OCI-LY7 (cell line): ENCODE measurements at regions not wholly inside any gene's neighbourhood (a gene's known extent, or its start where the extent isn't known, plus 50 kb on each side); places are given as distances from the start of the nearest gene placed in this dataset.

ENCODE experiments used
- BruUV-seq: library from RNA; stranded (reverse); fragments of 400-500 nt; replicated peaks from 2 replicates; lab custom pipeline; 2021; lab: Mats Ljungman, UMichigan
- CTCF ChIA-PET: fragments of 300-600 bp; sonication (Branson Sonifier 250); formaldehyde crosslinking; loops from one replicate; lab custom pipeline; 2022; ENCODE audit warnings: antibody characterized with exemption; ENCODE audit not compliant: unreplicated experiment; lab: Charles Lee
- POLR2A ChIA-PET: fragments of 300-600 bp; sonication (Branson Sonifier 250); formaldehyde crosslinking; loops from one replicate; lab custom pipeline; 2022; ENCODE audit warnings: antibody characterized with exemption; lab: Charles Lee
- DNase-seq: peaks from one replicate; pipeline ENCODE4 v3.0.0-alpha.2; 2015; ENCODE audit warnings: low spot score
- H2AFZ ChIP-seq: fragments of 200-600 bp; sonication (generic), shearing (Covaris generic); 2 replicates; pipeline ENCODE4 v1.6.1; 2014; ENCODE audit warnings: mild to moderate bottlenecking, antibody characterized with exemption, low read length, moderate library complexity
- H3K27ac ChIP-seq: fragments of 200-600 bp; sonication (generic); 2 replicates; pipeline ENCODE4 v1.5.1; 2014; ENCODE audit warnings: mixed run types, low read depth, mild to moderate bottlenecking, moderate library complexity, low read length, inconsistent platforms; ENCODE audit not compliant: poor library complexity, severe bottlenecking
- H3K36me3 ChIP-seq: fragments of 200-600 bp; sonication (generic); 2 replicates; pipeline ENCODE4 v1.6.1; 2014; ENCODE audit warnings: mild to moderate bottlenecking, antibody characterized with exemption, low read length, moderate library complexity, mixed read lengths; ENCODE audit not compliant: insufficient read depth
- H3K4me1 ChIP-seq: fragments of 200-600 bp; sonication (generic); 2 replicates; pipeline ENCODE4 v1.5.1; 2014; ENCODE audit warnings: mild to moderate bottlenecking, low read length; ENCODE audit not compliant: insufficient read depth, poor library complexity, severe bottlenecking
- H3K4me2 ChIP-seq: fragments of 200-600 bp; sonication (generic); 2 replicates; pipeline ENCODE4 v1.6.1; 2014; ENCODE audit warnings: mild to moderate bottlenecking, low read length
- H3K4me3 ChIP-seq: fragments of 200-600 bp; sonication (generic); 2 replicates; pipeline ENCODE4 v1.5.1; 2014; ENCODE audit warnings: mild to moderate bottlenecking, low read depth, low read length; ENCODE audit not compliant: poor library complexity, severe bottlenecking
- H3K79me2 ChIP-seq: fragments of 200-600 bp; sonication (generic); 2 replicates; pipeline ENCODE4 v1.6.1; 2016; ENCODE audit warnings: low read depth, mild to moderate bottlenecking, low read length, moderate library complexity, mixed read lengths; ENCODE audit not compliant: insufficient read depth
- H3K9me2 ChIP-seq: fragments of 200-600 bp; sonication (generic); 2 replicates; pipeline ENCODE4 v1.6.1; 2016; ENCODE audit warnings: mild to moderate bottlenecking, low read length, mixed read lengths; ENCODE audit not compliant: insufficient read depth
- H3K9me3 ChIP-seq: fragments of 200-600 bp; sonication (generic); 2 replicates; pipeline ENCODE4 v1.6.1; 2014; ENCODE audit warnings: mild to moderate bottlenecking, mixed run types, low read length, mixed read lengths
- H4K20me1 ChIP-seq: fragments of 200-600 bp; sonication (generic); 2 replicates; pipeline ENCODE4 v1.6.1; 2014; ENCODE audit warnings: mild to moderate bottlenecking, antibody characterized with exemption, low read length, moderate library complexity, mixed read lengths; ENCODE audit not compliant: insufficient read depth
- EZH2phosphoT487 ChIP-seq: fragments of 200-600 bp; sonication (generic); IDR thresholded peaks from 2 replicates; pipeline ENCODE4 v1.6.1; 2018; ENCODE audit warnings: low read depth, borderline replicate concordance, mild to moderate bottlenecking, mixed run types, antibody characterized with exemption, low read length, moderate library complexity, mixed read lengths
- intact Hi-C: fragments of 100-400 bp; cut with micrococcal nuclease; formaldehyde crosslinking; loops from one replicate; pipeline ENCODE4 v1.10.0; 2022; ENCODE audit not compliant: unreplicated experiment
- TF ChIP-seq, protein P1 (sequence below): fragments of 200-600 bp; sonication (generic); conservative IDR thresholded peaks from 2 replicates; pipeline ENCODE4 v1.5.1; 2014; ENCODE audit warnings: mild to moderate bottlenecking, antibody characterized with exemption, low read length, moderate library complexity, mixed read lengths

DNA sequence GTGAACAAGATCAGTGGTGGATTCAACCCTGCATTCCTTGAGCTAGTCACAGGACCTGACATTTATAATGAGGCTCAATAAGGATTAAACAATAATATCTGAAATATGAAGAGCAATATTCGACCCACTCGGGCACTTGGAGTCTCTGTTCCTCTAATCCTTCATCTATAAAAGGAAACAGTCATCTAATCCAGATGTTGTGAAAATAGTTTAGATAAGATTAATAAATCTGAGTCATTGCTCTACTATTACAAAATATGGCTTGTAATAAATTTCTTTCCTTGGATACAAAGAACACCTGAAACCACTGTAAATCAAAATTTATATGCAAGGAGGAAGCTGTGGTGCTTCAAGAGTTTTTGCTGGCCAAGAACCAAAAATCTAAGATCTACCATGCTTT is 846.9 kb upstream of the ACVR2A start:
- no TSS peak for BruUV-seq
- no peaks in the 10 kb centered on the region for H3K79me2 ChIP-seq
- CTCF ChIA-PET, result no interaction called here
- TF ChIP-seq EZH2phosphoT487, result no peak
- TF ChIP-seq, protein P1, sequence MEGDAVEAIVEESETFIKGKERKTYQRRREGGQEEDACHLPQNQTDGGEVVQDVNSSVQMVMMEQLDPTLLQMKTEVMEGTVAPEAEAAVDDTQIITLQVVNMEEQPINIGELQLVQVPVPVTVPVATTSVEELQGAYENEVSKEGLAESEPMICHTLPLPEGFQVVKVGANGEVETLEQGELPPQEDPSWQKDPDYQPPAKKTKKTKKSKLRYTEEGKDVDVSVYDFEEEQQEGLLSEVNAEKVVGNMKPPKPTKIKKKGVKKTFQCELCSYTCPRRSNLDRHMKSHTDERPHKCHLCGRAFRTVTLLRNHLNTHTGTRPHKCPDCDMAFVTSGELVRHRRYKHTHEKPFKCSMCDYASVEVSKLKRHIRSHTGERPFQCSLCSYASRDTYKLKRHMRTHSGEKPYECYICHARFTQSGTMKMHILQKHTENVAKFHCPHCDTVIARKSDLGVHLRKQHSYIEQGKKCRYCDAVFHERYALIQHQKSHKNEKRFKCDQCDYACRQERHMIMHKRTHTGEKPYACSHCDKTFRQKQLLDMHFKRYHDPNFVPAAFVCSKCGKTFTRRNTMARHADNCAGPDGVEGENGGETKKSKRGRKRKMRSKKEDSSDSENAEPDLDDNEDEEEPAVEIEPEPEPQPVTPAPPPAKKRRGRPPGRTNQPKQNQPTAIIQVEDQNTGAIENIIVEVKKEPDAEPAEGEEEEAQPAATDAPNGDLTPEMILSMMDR, result no peak
- H3K4me3 ChIP-seq, result no peak overlapping the region
- no peak overlapping the region for H2AFZ ChIP-seq
- H3K27ac ChIP-seq, result no peak overlapping the region
- H3K36me3 ChIP-seq, result no peaks in the 10 kb centered on the region
- H3K4me2 ChIP-seq, result no peak overlapping the region
- no peaks in the 10 kb centered on the region for H3K9me3 ChIP-seq
- intact Hi-C loops, result no loop called here
- H3K4me1 ChIP-seq, result no peaks in the 10 kb centered on the region
- H4K20me1 ChIP-seq, result no peaks in the 10 kb centered on the region
- POLR2A ChIA-PET, result no interaction called here
- DNase-seq, result no peak
- H3K9me2 ChIP-seq, result no peaks in the 10 kb centered on the region

DNA sequence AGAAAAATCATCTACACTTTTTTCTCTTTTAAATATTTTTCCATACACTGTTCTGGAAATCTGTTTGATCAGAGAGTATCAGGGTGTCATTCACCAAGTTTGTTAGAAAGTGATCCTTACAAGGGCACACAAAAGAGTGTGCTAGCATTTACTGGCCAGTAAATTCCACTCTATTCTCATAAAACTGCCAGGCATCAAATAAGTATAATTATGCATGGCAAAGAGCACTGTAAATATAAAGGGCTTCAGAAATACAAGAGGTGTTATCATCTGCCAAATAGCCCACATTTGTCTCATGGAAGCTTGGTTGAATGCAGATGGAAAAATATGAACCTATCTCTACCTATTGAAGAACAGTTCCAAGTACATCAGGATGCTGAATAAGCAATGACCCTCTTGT is 847.3 kb upstream of the ACVR2A start:
- Histone ChIP-seq H3K4me3 (no peak overlapping the region), H3K36me3 (no peaks in the 10 kb centered on the region), H2AFZ (no peak overlapping the region), H3K9me2 (no peaks in the 10 kb centered on the region), H3K27ac (no peak overlapping the region), H4K20me1 (no peaks in the 10 kb centered on the region), H3K79me2 (no peaks in the 10 kb centered on the region), H3K4me2 (no peak overlapping the region), H3K4me1 (no peaks in the 10 kb centered on the region), H3K9me3 (no peaks in the 10 kb centered on the region)
- DNase-seq, result no peak
- ChIA-PET POLR2A (no interaction called here), CTCF (no interaction called here)
- TF ChIP-seq, protein P1, result no peak
- no peak for TF ChIP-seq EZH2phosphoT487
- BruUV-seq, result no TSS peak
- intact Hi-C loops, result no loop called here

DNA sequence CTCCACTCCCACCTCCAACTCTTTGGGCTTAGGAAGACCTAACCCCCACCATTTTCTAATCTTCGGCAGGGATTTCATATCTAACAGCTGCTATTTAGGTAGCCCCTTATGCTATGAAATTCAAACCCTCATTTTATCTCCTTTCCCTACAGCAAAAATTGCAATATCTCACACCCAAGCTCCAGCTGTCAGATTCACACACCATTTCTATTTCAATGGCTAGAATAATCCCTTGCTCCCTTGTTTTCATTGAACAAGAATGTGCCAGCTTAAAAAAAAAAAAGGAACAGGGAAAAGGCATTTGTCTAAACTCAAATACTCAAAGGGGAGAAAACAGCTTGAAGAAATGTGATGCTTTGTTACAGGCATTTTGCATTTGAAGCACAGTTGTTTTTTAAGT is 850.6 kb upstream of the ACVR2A start:
- TF ChIP-seq EZH2phosphoT487, result no peak
- TF ChIP-seq, protein P1, result no peak
- Histone ChIP-seq H3K4me3 (no peak overlapping the region), H3K36me3 (no peaks in the 10 kb centered on the region), H2AFZ (no peak overlapping the region), H3K79me2 (no peaks in the 10 kb centered on the region), H4K20me1 (no peaks in the 10 kb centered on the region), H3K4me1 (no peaks in the 10 kb centered on the region), H3K27ac (no peak overlapping the region), H3K9me3 (no peaks in the 10 kb centered on the region), H3K9me2 (no peaks in the 10 kb centered on the region), H3K4me2 (no peak overlapping the region)
- intact Hi-C loops, result no loop called here
- DNase-seq, result no peak
- ChIA-PET CTCF (no interaction called here), POLR2A (interaction anchor here (0.7 kb wide), 1 partner anchor 99 kb away, joined by 3 read pairs; no protein-coding TSS in a partner anchor)
- no TSS peak for BruUV-seq
